ENCODE measurements at regions not wholly inside any gene's neighbourhood (a gene's known extent, or its start where the extent isn't known, plus 50 kb on each side); places are given as distances from the start of the nearest gene placed in this dataset.

DNA sequence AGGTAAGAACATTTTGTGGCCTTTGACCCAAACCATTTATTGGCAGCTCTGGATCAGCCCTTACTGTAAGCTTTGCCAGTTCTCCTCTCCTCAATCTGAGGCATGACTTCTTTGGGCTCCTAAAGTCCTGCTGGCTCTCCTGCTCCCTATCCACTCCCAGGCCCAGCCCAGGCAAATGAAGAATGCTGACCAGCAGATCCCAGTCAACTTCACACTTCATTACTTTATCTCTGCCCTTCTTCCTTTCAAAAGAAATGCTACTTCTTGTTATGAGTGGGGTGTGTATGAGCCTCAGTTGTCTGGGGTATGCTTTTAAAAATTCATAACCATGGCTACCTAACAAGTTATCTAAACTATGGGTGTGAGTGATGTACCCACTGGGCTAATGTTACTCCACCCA is 479.6 kb downstream of the ACTL7B start:
- TF ChIP-seq, protein P1, sequence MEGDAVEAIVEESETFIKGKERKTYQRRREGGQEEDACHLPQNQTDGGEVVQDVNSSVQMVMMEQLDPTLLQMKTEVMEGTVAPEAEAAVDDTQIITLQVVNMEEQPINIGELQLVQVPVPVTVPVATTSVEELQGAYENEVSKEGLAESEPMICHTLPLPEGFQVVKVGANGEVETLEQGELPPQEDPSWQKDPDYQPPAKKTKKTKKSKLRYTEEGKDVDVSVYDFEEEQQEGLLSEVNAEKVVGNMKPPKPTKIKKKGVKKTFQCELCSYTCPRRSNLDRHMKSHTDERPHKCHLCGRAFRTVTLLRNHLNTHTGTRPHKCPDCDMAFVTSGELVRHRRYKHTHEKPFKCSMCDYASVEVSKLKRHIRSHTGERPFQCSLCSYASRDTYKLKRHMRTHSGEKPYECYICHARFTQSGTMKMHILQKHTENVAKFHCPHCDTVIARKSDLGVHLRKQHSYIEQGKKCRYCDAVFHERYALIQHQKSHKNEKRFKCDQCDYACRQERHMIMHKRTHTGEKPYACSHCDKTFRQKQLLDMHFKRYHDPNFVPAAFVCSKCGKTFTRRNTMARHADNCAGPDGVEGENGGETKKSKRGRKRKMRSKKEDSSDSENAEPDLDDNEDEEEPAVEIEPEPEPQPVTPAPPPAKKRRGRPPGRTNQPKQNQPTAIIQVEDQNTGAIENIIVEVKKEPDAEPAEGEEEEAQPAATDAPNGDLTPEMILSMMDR (conservative IDR thresholded peaks at IDR 0.05; ENCODE audit: low read depth, low read length): no peak
- TF ChIP-seq RFX5 (IDR thresholded peaks at IDR 0.05; ENCODE audit: low read depth, low read length): no peak
- no peak for TF ChIP-seq ELK1 (IDR thresholded peaks at IDR 0.05; ENCODE audit: borderline replicate concordance, low read depth, low read length)
- TF ChIP-seq POLR2A (IDR thresholded peaks at IDR 0.05; ENCODE audit: low read depth, low read length): no peak
- TF ChIP-seq SMC3 (IDR thresholded peaks at IDR 0.05; ENCODE audit: low read depth, low read length): no peak
- no peak for TF ChIP-seq CEBPB (IDR thresholded peaks at IDR 0.05; ENCODE audit: low read depth, low read length)
- TF ChIP-seq RAD21 (IDR thresholded peaks at IDR 0.05; ENCODE audit: low read length): no peak
- TF ChIP-seq RCOR1 (IDR thresholded peaks at IDR 0.05; ENCODE audit: insufficient replicate concordance, low read length): no peak
- TF ChIP-seq NFE2L2 (IDR thresholded peaks at IDR 0.05; ENCODE audit: low read depth, low read length): no peak
- no peak for TF ChIP-seq USF2 (IDR thresholded peaks at IDR 0.05; ENCODE audit: low read depth, low read length)
- TF ChIP-seq CHD1 (IDR thresholded peaks at IDR 0.05; ENCODE audit: low read depth, low read length): no peak
